WTC11 (cell line): ENCODE measurements at regions not wholly inside any gene's neighbourhood (a gene's known extent, or its start where the extent isn't known, plus 50 kb on each side); places are given as distances from the start of the nearest gene placed in this dataset.

Source experiments
- ATAC-seq: fragments of 200-7000 bp; cut with Tn5 transposase; 2 replicates; pipeline ENCODE4 v1.10.0; 2021; ENCODE audit warnings: mild to moderate bottlenecking, moderate library complexity
- CTCF ChIA-PET: fragments of 300-600 bp; sonication (Branson Sonifier 250); formaldehyde crosslinking; loops from one replicate; lab custom pipeline; 2021; ENCODE audit warnings: antibody characterized with exemption; lab: Charles Lee
- POLR2A ChIA-PET: fragments of 350-600 bp; sonication (Branson Sonifier 250); formaldehyde crosslinking; loops from one replicate; lab custom pipeline; 2021; ENCODE audit warnings: antibody characterized with exemption; lab: Charles Lee
- DNase-seq: peaks from one replicate; pipeline ENCODE4 v3.0.0; 2021; ENCODE audit warnings: low spot score
- H3K27ac Mint-ChIP-seq: 2 replicates; pipeline ENCODE4 v1.8.0; 2021; ENCODE audit warnings: mixed read lengths
- H3K27me3 Mint-ChIP-seq: 2 replicates; pipeline ENCODE4 v1.8.0; 2021; ENCODE audit warnings: low read depth, mild to moderate bottlenecking, moderate library complexity, mixed read lengths
- H3K36me3 Mint-ChIP-seq: 2 replicates; pipeline ENCODE4 v1.8.0; 2021; ENCODE audit warnings: mixed read lengths
- H3K4me1 Mint-ChIP-seq: 2 replicates; pipeline ENCODE4 v1.8.0; 2022; ENCODE audit warnings: mixed read lengths
- H3K4me3 Mint-ChIP-seq: 2 replicates; pipeline ENCODE4 v1.8.0; 2021; ENCODE audit warnings: mild to moderate bottlenecking, moderate library complexity, mixed read lengths
- H3K9me3 Mint-ChIP-seq: 2 replicates; pipeline ENCODE4 v1.8.0; 2021; ENCODE audit warnings: mixed read lengths
- ATF2 ChIP-seq: sonication (generic); formaldehyde crosslinking; IDR thresholded peaks from 2 replicates; pipeline ENCODE4 v1.8.1; 2022; ENCODE audit warnings: low read depth, missing genetic modification reagents, borderline replicate concordance
- CREB1 ChIP-seq: sonication (generic); formaldehyde crosslinking; IDR thresholded peaks from 2 replicates; pipeline ENCODE4 v1.8.0; 2023; ENCODE audit warnings: mild to moderate bottlenecking, missing genetic modification reagents
- E2F4 ChIP-seq: sonication (generic); formaldehyde crosslinking; IDR thresholded peaks from 2 replicates; pipeline ENCODE4 v1.8.1; 2022; ENCODE audit warnings: low read depth, mild to moderate bottlenecking, moderate library complexity, missing genetic modification reagents, borderline replicate concordance
- ETV6 ChIP-seq: sonication (generic); formaldehyde crosslinking; IDR thresholded peaks from 2 replicates; pipeline ENCODE4 v1.8.1; 2022; ENCODE audit warnings: mild to moderate bottlenecking, missing genetic modification reagents
- FOXP1 ChIP-seq: sonication (generic); formaldehyde crosslinking; IDR thresholded peaks from 2 replicates; pipeline ENCODE4 v1.8.0; 2022; ENCODE audit warnings: missing genetic modification reagents, mild to moderate bottlenecking, moderate library complexity, borderline replicate concordance
- GTF2I ChIP-seq: fragments of 250-450 bp; sonication (Bioruptor Pico); conservative IDR thresholded peaks from 2 replicates; pipeline ENCODE4 v1.4.0; 2021; ENCODE audit warnings: mild to moderate bottlenecking
- IRF1 ChIP-seq: sonication (generic); formaldehyde crosslinking; IDR thresholded peaks from 2 replicates; pipeline ENCODE4 v1.8.0; 2023; ENCODE audit warnings: missing genetic modification reagents
- JAZF1 ChIP-seq: fragments of 250-450 bp; sonication (Bioruptor Pico); IDR thresholded peaks from 2 replicates; pipeline ENCODE4 v1.9.0; 2021; ENCODE audit warnings: moderate library complexity, mild to moderate bottlenecking, inconsistent platforms
- MYBL2 ChIP-seq: sonication (generic); formaldehyde crosslinking; IDR thresholded peaks from 2 replicates; pipeline ENCODE4 v1.8.1; 2023; ENCODE audit warnings: mild to moderate bottlenecking, moderate library complexity, missing genetic modification reagents
- NR2C2 ChIP-seq: sonication (generic); formaldehyde crosslinking; IDR thresholded peaks from 2 replicates; pipeline ENCODE4 v1.8.0; 2022; ENCODE audit warnings: mild to moderate bottlenecking, missing genetic modification reagents
- TEAD4 ChIP-seq: sonication (generic); formaldehyde crosslinking; IDR thresholded peaks from 2 replicates; pipeline ENCODE4 v1.8.0; 2022; ENCODE audit warnings: mild to moderate bottlenecking, missing genetic modification reagents
- ZNF138 ChIP-seq: sonication (generic); formaldehyde crosslinking; conservative IDR thresholded peaks from 2 replicates; pipeline ENCODE4 v1.8.1; 2022; ENCODE audit warnings: mild to moderate bottlenecking, moderate library complexity, missing genetic modification reagents
- ZNF416 ChIP-seq: fragments of 250-450 bp; sonication (Bioruptor Pico); IDR thresholded peaks from 2 replicates; pipeline ENCODE4 v1.9.0; 2021; ENCODE audit warnings: mild to moderate bottlenecking, inconsistent platforms
- ZNF512 ChIP-seq: sonication (generic); formaldehyde crosslinking; IDR thresholded peaks from 2 replicates; pipeline ENCODE4 v1.8.1; 2022; ENCODE audit warnings: missing genetic modification reagents, borderline replicate concordance
- TF ChIP-seq, protein P1 (sequence below): sonication (generic); formaldehyde crosslinking; IDR thresholded peaks from 2 replicates; pipeline ENCODE4 v1.8.1; 2023; ENCODE audit warnings: mild to moderate bottlenecking, missing genetic modification reagents
- TF ChIP-seq, protein P2 (sequence below): sonication (generic); formaldehyde crosslinking; IDR thresholded peaks from 2 replicates; pipeline ENCODE4 v1.8.1; 2023; ENCODE audit warnings: mild to moderate bottlenecking, missing genetic modification reagents, moderate library complexity

- Mint-ChIP-seq H3K4me3 (no peak overlapping the region), H3K27ac (no peak overlapping the region), H3K36me3 (no peaks in the 10 kb centered on the region), H3K27me3 (no peaks in the 10 kb centered on the region; the same call in 1 of the 2 replicates), H3K9me3 (peaks cover 9% of the 10 kb centered on the region), H3K4me1 (no peaks in the 10 kb centered on the region)
- DNase-seq (no peak), ATAC-seq (no peak)
- TF ChIP-seq, protein P1, sequence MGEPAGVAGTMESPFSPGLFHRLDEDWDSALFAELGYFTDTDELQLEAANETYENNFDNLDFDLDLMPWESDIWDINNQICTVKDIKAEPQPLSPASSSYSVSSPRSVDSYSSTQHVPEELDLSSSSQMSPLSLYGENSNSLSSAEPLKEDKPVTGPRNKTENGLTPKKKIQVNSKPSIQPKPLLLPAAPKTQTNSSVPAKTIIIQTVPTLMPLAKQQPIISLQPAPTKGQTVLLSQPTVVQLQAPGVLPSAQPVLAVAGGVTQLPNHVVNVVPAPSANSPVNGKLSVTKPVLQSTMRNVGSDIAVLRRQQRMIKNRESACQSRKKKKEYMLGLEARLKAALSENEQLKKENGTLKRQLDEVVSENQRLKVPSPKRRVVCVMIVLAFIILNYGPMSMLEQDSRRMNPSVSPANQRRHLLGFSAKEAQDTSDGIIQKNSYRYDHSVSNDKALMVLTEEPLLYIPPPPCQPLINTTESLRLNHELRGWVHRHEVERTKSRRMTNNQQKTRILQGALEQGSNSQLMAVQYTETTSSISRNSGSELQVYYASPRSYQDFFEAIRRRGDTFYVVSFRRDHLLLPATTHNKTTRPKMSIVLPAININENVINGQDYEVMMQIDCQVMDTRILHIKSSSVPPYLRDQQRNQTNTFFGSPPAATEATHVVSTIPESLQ (CRISPR knock-in tag), result no peak
- TF ChIP-seq E2F4 (no peak), TEAD4 (CRISPR knock-in tag) (no peak), GTF2I (CRISPR knock-in tag) (no peak), FOXP1 (CRISPR knock-in tag) (no peak)
- ChIA-PET CTCF (no interaction called here), POLR2A (no interaction called here)
Measured at GRCh38 chr5:24281818-24282217, 363.0 kb downstream of the CDH10 start.

DNA sequence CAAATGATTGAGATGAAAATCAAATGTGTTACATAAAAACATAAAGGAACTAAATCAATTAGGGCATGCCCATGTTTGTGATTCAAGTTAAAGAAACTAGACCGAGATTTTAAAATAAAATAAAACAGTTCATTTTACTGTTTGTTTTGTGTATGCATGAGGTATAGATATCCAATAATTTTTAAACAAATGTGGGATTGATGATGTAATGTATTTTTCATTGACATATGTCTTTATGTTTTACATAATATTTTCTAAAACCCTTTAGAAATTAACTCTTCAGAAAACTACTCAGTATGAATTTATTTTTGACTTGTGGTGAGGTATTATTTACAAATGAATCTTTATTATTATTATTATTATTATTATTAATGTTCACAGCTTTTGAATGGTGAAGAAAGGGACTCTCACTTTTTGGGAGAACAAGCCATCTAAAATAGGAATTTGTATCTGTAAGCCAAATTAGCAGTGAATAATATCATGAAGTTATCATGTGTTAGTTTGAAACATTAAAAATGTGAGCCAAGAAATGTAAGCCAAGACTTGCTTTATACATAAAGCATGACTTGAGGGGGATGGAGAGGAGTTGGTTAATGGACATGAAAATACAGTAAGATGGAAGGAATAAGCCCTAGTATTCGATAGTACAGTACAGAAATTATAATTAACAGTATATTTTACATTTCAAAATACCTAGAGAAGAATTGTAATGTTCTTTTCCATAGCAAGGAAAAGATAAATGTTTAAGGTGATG, 355.0 kb downstream of the CDH10 start:
- CTCF ChIA-PET, result no interaction called here
- TF ChIP-seq ZNF416 (CRISPR knock-in tag) (no peak), CREB1 (CRISPR knock-in tag) (no peak), IRF1 (CRISPR knock-in tag) (no peak), MYBL2 (CRISPR knock-in tag) (no peak), ZNF512 (no peak), ETV6 (CRISPR knock-in tag) (no peak), NR2C2 (CRISPR knock-in tag) (no peak), JAZF1 (CRISPR knock-in tag) (no peak), ATF2 (no peak), ZNF138 (no peak), TEAD4 (CRISPR knock-in tag) (no peak)
- TF ChIP-seq, protein P2, sequence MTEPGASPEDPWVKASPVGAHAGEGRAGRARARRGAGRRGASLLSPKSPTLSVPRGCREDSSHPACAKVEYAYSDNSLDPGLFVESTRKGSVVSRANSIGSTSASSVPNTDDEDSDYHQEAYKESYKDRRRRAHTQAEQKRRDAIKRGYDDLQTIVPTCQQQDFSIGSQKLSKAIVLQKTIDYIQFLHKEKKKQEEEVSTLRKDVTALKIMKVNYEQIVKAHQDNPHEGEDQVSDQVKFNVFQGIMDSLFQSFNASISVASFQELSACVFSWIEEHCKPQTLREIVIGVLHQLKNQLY, result no peak
- no peaks in the 10 kb centered on the region for H3K4me1 Mint-ChIP-seq
- H3K27ac Mint-ChIP-seq, result no peak overlapping the region
- H3K27me3 Mint-ChIP-seq, result no peaks in the 10 kb centered on the region; the same call in 1 of the 2 replicates
- peaks cover 16% of the 10 kb centered on the region for H3K9me3 Mint-ChIP-seq
- ATAC-seq, result no peak
- no peak overlapping the region for H3K4me3 Mint-ChIP-seq
- H3K36me3 Mint-ChIP-seq, result no peaks in the 10 kb centered on the region
- POLR2A ChIA-PET, result no interaction called here
- no peak for DNase-seq
